Activated CD4-positive, alpha-beta T cell treated with anti-CD3 and anti-CD28 coated beads, Interleukin-2, Interleukin-6, amounts not matched to agents 100 ng/mL and 50 ng/mL, durations not matched to agents 16 hours and 8 hours (primary cell): ENCODE measurements at regions not wholly inside any gene's neighbourhood (a gene's known extent, or its start where the extent isn't known, plus 50 kb on each side); places are given as distances from the start of the nearest gene placed in this dataset.

Experiments
- DNase-seq: peaks from one replicate; pipeline ENCODE4 v3.0.0-alpha.2; 2020

GRCh38 chr20:3354247-3354646, 53.2 kb downstream of the DNAAF9 start:
- no peak for DNase-seq

- DNase-seq: no peak
Measured at GRCh38 chr20:3353646-3354045, 53.8 kb downstream of the DNAAF9 start.

- DNase-seq: no peak
Measured at GRCh38 chr20:3352202-3352601, 55.3 kb downstream of the DNAAF9 start.

- no peak for DNase-seq
Measured at GRCh38 chr20:3350422-3350821, 57.0 kb downstream of the DNAAF9 start.

- no peak for DNase-seq
Measured at GRCh38 chr20:3349786-3350185, 57.7 kb downstream of the DNAAF9 start.

GRCh38 chr20:3342766-3343165, 64.7 kb downstream of the DNAAF9 start:
- no peak for DNase-seq

- DNase-seq: no peak
Measured at GRCh38 chr20:3340443-3340842, 67.0 kb downstream of the DNAAF9 start.

GRCh38 chr20:3339571-3339970, 67.9 kb downstream of the DNAAF9 start:
- no peak for DNase-seq

GRCh38 chr20:3339076-3339475, 68.4 kb downstream of the DNAAF9 start:
- no peak for DNase-seq

GRCh38 chr20:3334156-3334943, 73.1 kb downstream of the DNAAF9 start:
- no peak for DNase-seq

- DNase-seq: no peak
Measured at GRCh38 chr20:3330046-3330741, 77.3 kb downstream of the DNAAF9 start.

GRCh38 chr20:3328501-3328900, 79.0 kb downstream of the DNAAF9 start:
- no peak for DNase-seq

GRCh38 chr20:3326779-3327521, 80.5 kb downstream of the DNAAF9 start:
- DNase-seq: no peak

GRCh38 chr20:3325864-3326263, 81.6 kb downstream of the DNAAF9 start:
- DNase-seq: no peak

- peak; percentile 13 for DNase-seq
Measured at GRCh38 chr20:3323398-3323797, 84.1 kb downstream of the DNAAF9 start.

GRCh38 chr20:3318226-3318884, 79.4 kb upstream of the SLC4A11 start:
- DNase-seq: no peak

- no peak for DNase-seq
Measured at GRCh38 chr20:3316136-3316535, 77.1 kb upstream of the SLC4A11 start.

- no peak for DNase-seq
Measured at GRCh38 chr20:3315136-3315535, 76.1 kb upstream of the SLC4A11 start.

GRCh38 chr20:3314391-3314790, 75.4 kb upstream of the SLC4A11 start:
- no peak for DNase-seq

- no peak for DNase-seq
Measured at GRCh38 chr20:3313683-3314065, 74.7 kb upstream of the SLC4A11 start.

- no peak for DNase-seq
Measured at GRCh38 chr20:3312940-3313682, 74.1 kb upstream of the SLC4A11 start.

GRCh38 chr20:3311623-3312022, 72.6 kb upstream of the SLC4A11 start:
- DNase-seq: no peak

GRCh38 chr20:3309226-3309625, 70.2 kb upstream of the SLC4A11 start:
- DNase-seq: no peak
